ENCODE measurements at regions not wholly inside any gene's neighbourhood (a gene's known extent, or its start where the extent isn't known, plus 50 kb on each side); places are given as distances from the start of the nearest gene placed in this dataset.

- DNase-seq (ENCODE audit: low spot score), result no peak
These were observed 530.2 kb downstream of the MCTP2 start for GRCh38 chr15:94761574-94761973.

GRCh38 chr15:94769089-94769488 lies 537.7 kb downstream of the MCTP2 start:
- DNase-seq (ENCODE audit: low spot score), result no peak

GRCh38 chr15:94770199-94770598 lies 538.8 kb downstream of the MCTP2 start:
- no peak for DNase-seq (ENCODE audit: low spot score)

- no peak for DNase-seq (ENCODE audit: low spot score)
These were observed 545.7 kb downstream of the MCTP2 start for GRCh38 chr15:94777037-94777436.

GRCh38 chr15:94778840-94779239 lies 547.5 kb downstream of the MCTP2 start:
- DNase-seq (ENCODE audit: low spot score), result no peak

GRCh38 chr15:94780166-94780565 lies 548.8 kb downstream of the MCTP2 start:
- DNase-seq (ENCODE audit: low spot score), result no peak

GRCh38 chr15:94785091-94785490 lies 553.7 kb downstream of the MCTP2 start:
- no peak for DNase-seq (ENCODE audit: low spot score)

GRCh38 chr15:94791008-94791407 lies 559.6 kb downstream of the MCTP2 start:
- no peak for DNase-seq (ENCODE audit: low spot score)

GRCh38 chr15:94791510-94791909 lies 560.1 kb downstream of the MCTP2 start:
- no peak for DNase-seq (ENCODE audit: low spot score)

GRCh38 chr15:94792196-94792595 lies 560.8 kb downstream of the MCTP2 start:
- DNase-seq (ENCODE audit: low spot score), result no peak

GRCh38 chr15:94793207-94793606 lies 561.8 kb downstream of the MCTP2 start:
- DNase-seq (ENCODE audit: low spot score), result no peak

GRCh38 chr15:94793641-94794040 lies 562.3 kb downstream of the MCTP2 start:
- DNase-seq (ENCODE audit: low spot score), result no peak

GRCh38 chr15:94804613-94805012 lies 573.3 kb downstream of the MCTP2 start:
- no peak for DNase-seq (ENCODE audit: low spot score)

- no peak for DNase-seq (ENCODE audit: low spot score)
These were observed 583.9 kb downstream of the MCTP2 start for GRCh38 chr15:94815110-94815731.

- DNase-seq (ENCODE audit: low spot score), result no peak
These were observed 584.6 kb downstream of the MCTP2 start for GRCh38 chr15:94815914-94816313.

GRCh38 chr15:94829887-94830884 lies 598.8 kb downstream of the MCTP2 start:
- DNase-seq (ENCODE audit: low spot score), result no peak

- DNase-seq (ENCODE audit: low spot score), result no peak
These were observed 602.6 kb downstream of the MCTP2 start for GRCh38 chr15:94834000-94834399.

GRCh38 chr15:94834494-94834893 lies 603.1 kb downstream of the MCTP2 start:
- no peak for DNase-seq (ENCODE audit: low spot score)

GRCh38 chr15:94838281-94838680 lies 606.9 kb downstream of the MCTP2 start:
- DNase-seq (ENCODE audit: low spot score), result no peak

GRCh38 chr15:94840794-94841783 lies 609.7 kb downstream of the MCTP2 start:
- DNase-seq (ENCODE audit: low spot score), result no peak

GRCh38 chr15:94843060-94843459 lies 611.7 kb downstream of the MCTP2 start:
- DNase-seq (ENCODE audit: low spot score), result no peak

GRCh38 chr15:94844198-94844537 lies 612.8 kb downstream of the MCTP2 start:
- DNase-seq (ENCODE audit: low spot score), result no peak
